Endodermal cell (in vitro differentiated cells): ENCODE measurements at regions not wholly inside any gene's neighbourhood (a gene's known extent, or its start where the extent isn't known, plus 50 kb on each side); places are given as distances from the start of the nearest gene placed in this dataset.

ENCODE experiments used
- DNase-seq: peaks from one replicate; pipeline ENCODE4 v3.0.0-alpha.2; 2017
- H3K27ac ChIP-seq: 2 replicates; pipeline ENCODE4 v1.5.1; 2013; ENCODE audit warnings: mild to moderate bottlenecking, low read depth, low read length, moderate library complexity
- H3K27me3 ChIP-seq: 2 replicates; pipeline ENCODE4 v1.6.1; 2013; ENCODE audit warnings: mild to moderate bottlenecking, low read length, moderate library complexity; ENCODE audit not compliant: insufficient read depth, control insufficient read depth, poor library complexity, severe bottlenecking
- H3K36me3 ChIP-seq: 2 replicates; pipeline ENCODE4 v1.7.0; 2013; ENCODE audit warnings: mild to moderate bottlenecking, low read length, moderate library complexity; ENCODE audit not compliant: control insufficient read depth, insufficient read depth
- H3K4me1 ChIP-seq: one replicate; pipeline ENCODE4 v1.7.0; 2013; ENCODE audit warnings: low read length; ENCODE audit not compliant: control insufficient read depth, insufficient read depth
- H3K4me3 ChIP-seq: 2 replicates; pipeline ENCODE4 v1.5.1; 2013; ENCODE audit warnings: mild to moderate bottlenecking, low read length, moderate library complexity
- H3K9ac ChIP-seq: 2 replicates; pipeline ENCODE4 v1.6.1; 2013; ENCODE audit warnings: mild to moderate bottlenecking, low read length, moderate library complexity; ENCODE audit not compliant: poor library complexity, severe bottlenecking; ENCODE audit errors: extremely low read depth
- H3K9me3 ChIP-seq: 2 replicates; pipeline ENCODE4 v1.6.1; 2013; ENCODE audit warnings: mild to moderate bottlenecking, low read length, moderate library complexity; ENCODE audit not compliant: control insufficient read depth
- H3K27ac Mint-ChIP-seq: 2 replicates; pipeline ENCODE4 v1.8.0; 2020; ENCODE audit warnings: mixed read lengths
- H3K27me3 Mint-ChIP-seq: 2 replicates; pipeline ENCODE4 v1.8.0; 2021; ENCODE audit warnings: mild to moderate bottlenecking, mixed read lengths; ENCODE audit not compliant: insufficient read depth
- H3K36me3 Mint-ChIP-seq: 2 replicates; pipeline ENCODE4 v1.8.0; 2020; ENCODE audit warnings: low read depth, mixed read lengths
- H3K4me1 Mint-ChIP-seq: 2 replicates; pipeline ENCODE4 v1.8.0; 2020; ENCODE audit warnings: mixed read lengths
- H3K4me3 Mint-ChIP-seq: 2 replicates; pipeline ENCODE4 v1.8.0; 2020; ENCODE audit warnings: mild to moderate bottlenecking, moderate library complexity, mixed read lengths
- H3K9me3 Mint-ChIP-seq: 2 replicates; pipeline ENCODE4 v1.8.0; 2020; ENCODE audit warnings: mild to moderate bottlenecking, mixed read lengths
- WGBS, 2 experiments: methylation state at CpG; one replicate each; pipeline versions ENCODE4 v1.1.5 to v1.1.7; 2013; ENCODE audit warnings: missing lambda C conversion rate in 2 of 2, mixed read lengths in 1 of 2; ENCODE audit not compliant: insufficient coverage in 1 of 2, insufficient read length in 1 of 2; 5-methylcytosine and 5-hydroxymethylcytosine counted together
- TF ChIP-seq, protein P1 (sequence below): fragments of 200-600 bp; sonication (generic); conservative IDR thresholded peaks from 2 replicates; pipeline ENCODE4 v1.5.0; 2021; ENCODE audit warnings: antibody characterized with exemption, mild to moderate bottlenecking

GRCh38 chr2:37537316-37537715 is 134.1 kb downstream of the CDC42EP3 start:
- Histone ChIP-seq H3K36me3 (peaks cover 7% of the 10 kb centered on the region), H3K9me3 (peaks cover 21% of the 10 kb centered on the region), H3K9ac (no peak overlapping the region), H3K4me1 (peaks cover 10% of the 10 kb centered on the region), H3K27me3 (no peaks in the 10 kb centered on the region), H3K4me3 (no peak overlapping the region), H3K27ac (no peak overlapping the region)
- H3K9me3 Mint-ChIP-seq, result peaks cover 10% of the 10 kb centered on the region
- DNase-seq, result no peak
- H3K4me1 Mint-ChIP-seq, result peaks cover 20% of the 10 kb centered on the region
- WGBS, 2 experiments, result 89 to 94% methylated on average over 3 to 5 of the region's 5 CpGs
- H3K27ac Mint-ChIP-seq, result no peak overlapping the region
- TF ChIP-seq, protein P1, sequence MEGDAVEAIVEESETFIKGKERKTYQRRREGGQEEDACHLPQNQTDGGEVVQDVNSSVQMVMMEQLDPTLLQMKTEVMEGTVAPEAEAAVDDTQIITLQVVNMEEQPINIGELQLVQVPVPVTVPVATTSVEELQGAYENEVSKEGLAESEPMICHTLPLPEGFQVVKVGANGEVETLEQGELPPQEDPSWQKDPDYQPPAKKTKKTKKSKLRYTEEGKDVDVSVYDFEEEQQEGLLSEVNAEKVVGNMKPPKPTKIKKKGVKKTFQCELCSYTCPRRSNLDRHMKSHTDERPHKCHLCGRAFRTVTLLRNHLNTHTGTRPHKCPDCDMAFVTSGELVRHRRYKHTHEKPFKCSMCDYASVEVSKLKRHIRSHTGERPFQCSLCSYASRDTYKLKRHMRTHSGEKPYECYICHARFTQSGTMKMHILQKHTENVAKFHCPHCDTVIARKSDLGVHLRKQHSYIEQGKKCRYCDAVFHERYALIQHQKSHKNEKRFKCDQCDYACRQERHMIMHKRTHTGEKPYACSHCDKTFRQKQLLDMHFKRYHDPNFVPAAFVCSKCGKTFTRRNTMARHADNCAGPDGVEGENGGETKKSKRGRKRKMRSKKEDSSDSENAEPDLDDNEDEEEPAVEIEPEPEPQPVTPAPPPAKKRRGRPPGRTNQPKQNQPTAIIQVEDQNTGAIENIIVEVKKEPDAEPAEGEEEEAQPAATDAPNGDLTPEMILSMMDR, result no peak
- H3K36me3 Mint-ChIP-seq, result no peaks in the 10 kb centered on the region
- H3K4me3 Mint-ChIP-seq, result no peak overlapping the region
- H3K27me3 Mint-ChIP-seq, result no peaks in the 10 kb centered on the region

DNA sequence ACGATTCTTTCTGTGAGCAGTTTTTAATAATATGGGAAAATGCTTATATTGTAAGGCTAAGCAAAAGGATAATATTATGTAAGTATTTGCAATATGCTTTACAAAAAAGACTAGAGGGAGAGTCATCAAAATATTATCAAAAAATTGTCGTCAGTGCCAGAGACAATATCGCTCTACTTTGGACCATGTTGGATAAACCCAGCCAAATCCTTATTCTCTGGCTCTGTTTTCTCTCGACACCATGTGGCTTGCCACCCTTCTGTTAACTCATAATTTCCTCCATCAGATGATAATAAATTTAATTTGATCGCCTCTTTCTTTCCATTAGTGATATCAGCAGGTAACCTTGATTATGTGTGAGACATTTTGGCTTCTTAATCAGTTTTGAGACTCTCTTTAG is 129.9 kb downstream of the CDC42EP3 start:
- WGBS, 2 experiments, result 87 to 100% methylated on average over 2 to 5 of the region's 5 CpGs
- H3K9me3 Mint-ChIP-seq, result peaks cover 10% of the 10 kb centered on the region
- H3K4me3 Mint-ChIP-seq, result no peak overlapping the region

GRCh38 chr2:37543999-37544557 is 127.4 kb downstream of the CDC42EP3 start:
- peaks cover 9% of the 10 kb centered on the region for H3K9me3 Mint-ChIP-seq
- peaks cover 7% of the 10 kb centered on the region for H3K9me3 ChIP-seq
- H3K27ac Mint-ChIP-seq, result no peak overlapping the region
- peaks cover 4% of the 10 kb centered on the region for H3K36me3 Mint-ChIP-seq
- H3K4me1 Mint-ChIP-seq, result peaks cover 16% of the 10 kb centered on the region
- no peak overlapping the region for H3K9ac ChIP-seq
- peaks cover 5% of the 10 kb centered on the region for H3K36me3 ChIP-seq
- TF ChIP-seq, protein P1, result no peak
- H3K4me3 ChIP-seq, result no peak overlapping the region
- H3K27me3 Mint-ChIP-seq, result no peaks in the 10 kb centered on the region
- 75 to 87% methylated on average over 3 to 4 of the region's 4 CpGs for WGBS, 2 experiments
- H3K4me3 Mint-ChIP-seq, result no peak overlapping the region
- DNase-seq, result no peak
- H3K27me3 ChIP-seq, result no peaks in the 10 kb centered on the region
- no peak overlapping the region for H3K27ac ChIP-seq
- H3K4me1 ChIP-seq, result peaks cover 14% of the 10 kb centered on the region

More for the DNA sequence above, 129.9 kb downstream of the CDC42EP3 start:
- H3K9ac ChIP-seq, result no peak overlapping the region
- Mint-ChIP-seq H3K27me3 (no peaks in the 10 kb centered on the region), H3K4me1 (peaks cover 19% of the 10 kb centered on the region), H3K36me3 (peaks cover 4% of the 10 kb centered on the region), H3K27ac (no peak overlapping the region)
- H3K9me3 ChIP-seq, result peaks cover 21% of the 10 kb centered on the region
- H3K36me3 ChIP-seq, result peaks cover 7% of the 10 kb centered on the region
- TF ChIP-seq, protein P1, result no peak
- DNase-seq, result no peak
- H3K27me3 ChIP-seq, result no peaks in the 10 kb centered on the region
- H3K4me3 ChIP-seq, result no peak overlapping the region
- H3K4me1 ChIP-seq, result peaks cover 14% of the 10 kb centered on the region
- H3K27ac ChIP-seq, result no peak overlapping the region
